Esophagus squamous epithelium (tissue), 4 donors: ENCODE measurements at regions not wholly inside any gene's neighbourhood (a gene's known extent, or its start where the extent isn't known, plus 50 kb on each side); places are given as distances from the start of the nearest gene placed in this dataset.

Experiments
- POLR2A ChIP-seq, 4 donors: fragments of 450-650 bp; IDR thresholded peaks; one replicate each; pipeline ENCODE4 v1.6.1; 2017; ENCODE audit warnings: antibody characterized with exemption in 4 of 4, mild to moderate bottlenecking in 4 of 4, moderate library complexity in 3 of 4
- TF ChIP-seq, protein P1 (sequence below), 6 experiments: fragments of 450-650 bp in 4 of 6; fragments of 200-600 bp in 2 of 6; sonication (generic) in 2 of 6; IDR thresholded peaks; one replicate each; pipeline ENCODE4 v1.5.1; 2016 to 2019; ENCODE audit warnings: antibody characterized with exemption in 6 of 6, mild to moderate bottlenecking in 4 of 6, moderate library complexity in 4 of 6

DNA sequence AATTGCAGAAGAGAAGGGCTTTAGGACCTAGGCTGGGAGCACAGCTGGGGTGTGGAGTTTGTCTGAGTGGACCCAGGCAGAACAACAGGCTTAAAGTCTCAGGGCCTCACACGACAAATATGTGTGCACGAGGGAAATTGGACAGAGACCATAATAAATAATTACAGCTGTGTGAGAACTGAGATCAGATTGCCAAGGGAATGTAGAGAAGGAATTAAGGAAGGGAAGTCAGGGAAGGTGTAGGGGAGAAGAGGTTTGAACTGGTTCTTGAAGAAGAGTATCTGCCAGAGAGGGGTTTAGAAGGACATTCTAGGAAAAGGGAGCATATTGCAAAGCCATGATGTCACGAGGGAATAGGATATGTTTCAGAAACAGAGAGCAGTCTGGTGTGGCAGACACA lies 120.7 kb upstream of the TSPAN5 start:
- TF ChIP-seq POLR2A (IDR thresholded peaks at IDR 0.05) = no peak
- TF ChIP-seq, protein P1, sequence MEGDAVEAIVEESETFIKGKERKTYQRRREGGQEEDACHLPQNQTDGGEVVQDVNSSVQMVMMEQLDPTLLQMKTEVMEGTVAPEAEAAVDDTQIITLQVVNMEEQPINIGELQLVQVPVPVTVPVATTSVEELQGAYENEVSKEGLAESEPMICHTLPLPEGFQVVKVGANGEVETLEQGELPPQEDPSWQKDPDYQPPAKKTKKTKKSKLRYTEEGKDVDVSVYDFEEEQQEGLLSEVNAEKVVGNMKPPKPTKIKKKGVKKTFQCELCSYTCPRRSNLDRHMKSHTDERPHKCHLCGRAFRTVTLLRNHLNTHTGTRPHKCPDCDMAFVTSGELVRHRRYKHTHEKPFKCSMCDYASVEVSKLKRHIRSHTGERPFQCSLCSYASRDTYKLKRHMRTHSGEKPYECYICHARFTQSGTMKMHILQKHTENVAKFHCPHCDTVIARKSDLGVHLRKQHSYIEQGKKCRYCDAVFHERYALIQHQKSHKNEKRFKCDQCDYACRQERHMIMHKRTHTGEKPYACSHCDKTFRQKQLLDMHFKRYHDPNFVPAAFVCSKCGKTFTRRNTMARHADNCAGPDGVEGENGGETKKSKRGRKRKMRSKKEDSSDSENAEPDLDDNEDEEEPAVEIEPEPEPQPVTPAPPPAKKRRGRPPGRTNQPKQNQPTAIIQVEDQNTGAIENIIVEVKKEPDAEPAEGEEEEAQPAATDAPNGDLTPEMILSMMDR (IDR thresholded peaks at IDR 0.05) = no peak
